22Rv1 (cell line): ENCODE measurements at regions not wholly inside any gene's neighbourhood (a gene's known extent, or its start where the extent isn't known, plus 50 kb on each side); places are given as distances from the start of the nearest gene placed in this dataset.

Source experiments
- H3K27ac ChIP-seq: fragments of 450-650 bp; 2 replicates; pipeline ENCODE4 v1.5.1; 2017
- CTCF ChIP-seq: fragments of 450-650 bp; IDR thresholded peaks from 2 replicates; pipeline ENCODE4 v1.5.1; 2017; ENCODE audit warnings: mild to moderate bottlenecking
- ZFX ChIP-seq: fragments of 450-650 bp; IDR thresholded peaks from 2 replicates; pipeline ENCODE4 v1.6.1; 2017; ENCODE audit warnings: antibody characterized with exemption, borderline replicate concordance

DNA sequence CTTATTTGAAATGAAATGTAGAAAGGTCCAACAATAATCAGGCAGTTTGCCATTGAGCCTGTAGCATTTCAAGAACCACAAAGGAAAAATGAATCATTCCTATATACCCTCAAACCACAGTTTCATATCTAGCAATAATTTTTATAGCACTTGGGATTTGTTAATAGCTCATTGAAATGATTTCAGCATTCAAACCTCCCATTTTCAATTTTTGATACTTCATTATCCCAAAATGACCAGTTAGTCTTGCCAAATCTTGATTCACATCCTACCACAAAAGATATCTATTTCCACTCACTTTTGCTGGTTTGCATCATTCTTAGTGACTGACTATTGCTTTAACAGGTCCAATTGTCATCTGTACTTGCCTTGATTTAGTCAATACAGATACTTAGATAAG, 790.1 kb downstream of the TLE1 start:
- TF ChIP-seq ZFX, result no peak
- TF ChIP-seq CTCF, result no peak
- H3K27ac ChIP-seq, result no peak overlapping the region

DNA sequence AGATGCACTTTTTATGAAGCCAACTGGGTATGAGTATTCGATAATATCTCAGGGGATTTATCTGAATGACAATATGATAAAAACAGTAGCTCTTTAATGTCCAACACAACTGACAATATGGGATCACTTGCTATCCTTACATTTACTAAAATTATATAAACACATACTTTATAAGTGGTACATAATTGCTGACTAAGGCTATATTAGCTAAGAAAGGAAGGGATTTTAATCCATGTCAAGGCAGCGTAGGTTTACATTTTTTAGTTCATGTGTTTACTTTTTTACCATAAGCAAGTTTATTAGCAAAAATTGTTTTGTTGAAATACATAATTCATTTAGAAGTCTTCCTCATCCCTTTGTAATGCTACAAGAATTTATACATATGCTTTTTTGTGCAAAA, 796.2 kb downstream of the TLE1 start:
- TF ChIP-seq CTCF (no peak), ZFX (no peak)
- no peak overlapping the region for H3K27ac ChIP-seq

DNA sequence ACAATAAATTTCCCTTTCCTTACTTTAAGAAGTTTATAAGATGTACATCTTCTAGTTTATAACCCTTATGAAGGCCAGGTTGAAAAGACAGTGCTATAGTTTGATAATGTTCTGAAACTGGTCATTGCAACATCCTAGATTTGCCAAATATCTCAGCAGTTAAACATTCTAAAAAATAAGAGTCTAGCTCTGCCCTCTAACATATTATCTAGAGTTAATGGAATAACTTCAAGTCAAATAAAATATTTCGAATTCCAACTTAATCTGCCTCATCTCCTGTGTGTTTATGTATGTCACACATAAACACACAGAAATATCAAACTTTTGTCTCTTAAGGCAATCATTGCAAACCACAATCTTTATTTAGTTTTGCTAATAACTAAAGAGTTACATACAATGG, 796.6 kb downstream of the TLE1 start:
- no peak for TF ChIP-seq ZFX
- TF ChIP-seq CTCF, result no peak
- H3K27ac ChIP-seq, result no peak overlapping the region

DNA sequence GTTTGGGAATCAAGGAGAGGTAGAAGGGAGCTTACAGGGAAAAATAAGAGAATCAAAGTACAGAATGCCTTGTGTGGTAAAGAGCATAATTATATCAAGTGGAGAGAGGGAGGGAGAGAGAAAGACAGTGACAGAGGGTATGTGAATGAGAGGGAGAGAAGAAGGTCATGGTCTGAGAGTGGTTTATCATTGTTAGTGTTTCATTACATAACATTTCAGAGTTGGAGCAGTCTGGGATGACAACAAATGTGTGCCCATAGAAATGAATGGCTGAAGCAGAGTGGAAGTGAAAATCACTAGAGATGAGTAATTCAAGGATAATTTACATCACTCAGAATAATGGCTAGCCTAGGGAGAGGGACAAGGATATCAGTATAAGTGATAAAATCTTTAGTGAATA, 799.2 kb downstream of the TLE1 start:
- TF ChIP-seq ZFX (no peak), CTCF (no peak)
- H3K27ac ChIP-seq, result no peak overlapping the region

DNA sequence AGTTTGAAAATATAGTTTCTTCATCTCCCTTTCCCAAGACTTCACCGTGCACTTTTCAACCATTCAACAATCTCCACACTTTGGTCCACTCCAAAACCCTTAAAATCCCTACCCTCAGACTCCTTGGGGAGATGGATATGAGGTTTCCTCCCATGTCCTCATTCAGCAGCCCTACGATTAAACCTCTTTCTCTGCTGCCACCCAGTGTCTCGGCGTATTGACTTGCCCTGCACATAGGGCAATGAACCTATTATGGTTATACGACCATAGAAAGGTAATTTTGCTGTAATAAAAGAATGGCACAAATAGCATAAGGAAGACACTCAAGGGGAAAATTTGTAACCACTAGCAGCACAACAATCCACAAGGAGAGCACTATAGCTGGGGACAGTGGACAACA, 803.5 kb downstream of the TLE1 start:
- TF ChIP-seq ZFX (no peak), CTCF (0 out of 2 replicates have a peak, but pooled peaks have one; percentile 11)
- H3K27ac ChIP-seq, result no peak overlapping the region

GRCh38 chr9:80883826-80884579, 805.3 kb downstream of the TLE1 start:
- no peak for TF ChIP-seq ZFX
- no peak for TF ChIP-seq CTCF

GRCh38 chr9:80883426-80883825, 805.9 kb downstream of the TLE1 start:
- H3K27ac ChIP-seq, result no peak overlapping the region
- no peak for TF ChIP-seq CTCF

More at GRCh38 chr9:80883826-80884579, 805.3 kb downstream of the TLE1 start:
- H3K27ac ChIP-seq, result no peak overlapping the region
